GM23338 (cell line): ENCODE measurements at regions not wholly inside any gene's neighbourhood (a gene's known extent, or its start where the extent isn't known, plus 50 kb on each side); places are given as distances from the start of the nearest gene placed in this dataset.

Experiments used
- ATAC-seq: fragments of 200-7000 bp; cut with Tn5 transposase; 3 replicates; pipeline ENCODE4 v1.9.1; 2020
- DNase-seq: peaks from one replicate; pipeline ENCODE4 v3.0.0-alpha.2; 2015; ENCODE audit warnings: low spot score
- H2AFZ ChIP-seq: fragments of 200-600 bp; sonication (generic); 2 replicates; pipeline ENCODE4 v1.8.0; 2016; ENCODE audit warnings: antibody characterized with exemption, mild to moderate bottlenecking, moderate library complexity
- H3F3A ChIP-seq: fragments of 200-600 bp; sonication (generic); replicated peaks from 2 replicates; pipeline ENCODE4 v1.8.0; 2017; ENCODE audit warnings: antibody characterized with exemption, mixed run types, low read depth
- H3K27ac ChIP-seq: fragments of 200-600 bp; sonication (generic); 2 replicates; pipeline ENCODE4 v1.6.1; 2016; ENCODE audit warnings: low read depth
- H3K27me3 ChIP-seq: fragments of 200-600 bp; sonication (generic); 2 replicates; pipeline ENCODE4 v1.8.0; 2016; ENCODE audit warnings: mild to moderate bottlenecking, mixed run types, moderate library complexity; ENCODE audit not compliant: insufficient read depth
- H3K36me3 ChIP-seq: fragments of 200-600 bp; sonication (generic); 2 replicates; pipeline ENCODE4 v1.8.0; 2016; ENCODE audit warnings: mild to moderate bottlenecking; ENCODE audit not compliant: insufficient read depth
- H3K4me1 ChIP-seq: fragments of 200-600 bp; sonication (generic); 2 replicates; pipeline ENCODE4 v1.8.0; 2016; ENCODE audit warnings: mild to moderate bottlenecking, moderate library complexity; ENCODE audit not compliant: insufficient read depth
- H3K4me2 ChIP-seq: fragments of 200-600 bp; sonication (generic); 2 replicates; pipeline ENCODE4 v1.7.1; 2017; ENCODE audit warnings: mixed run types
- H3K4me3 ChIP-seq: fragments of 200-600 bp; sonication (generic); 2 replicates; pipeline ENCODE4 v1.6.1; 2016; ENCODE audit warnings: mixed run types
- H3K79me2 ChIP-seq: fragments of 200-600 bp; sonication (generic); replicated peaks from 2 replicates; pipeline ENCODE4 v1.8.0; 2017; ENCODE audit warnings: mild to moderate bottlenecking; ENCODE audit not compliant: insufficient read depth
- H3K9me2 ChIP-seq: fragments of 200-600 bp; sonication (generic); 2 replicates; pipeline ENCODE4 v1.8.0; 2017; ENCODE audit not compliant: insufficient read depth
- H4K20me1 ChIP-seq: fragments of 200-600 bp; sonication (generic); replicated peaks from 2 replicates; pipeline ENCODE4 v1.8.0; 2017; ENCODE audit warnings: mild to moderate bottlenecking; ENCODE audit not compliant: insufficient read depth
- H3K27ac Mint-ChIP-seq: 2 replicates; pipeline ENCODE4 v1.8.0; 2020; ENCODE audit warnings: inconsistent platforms, mild to moderate bottlenecking, moderate library complexity, mixed read lengths
- H3K27me3 Mint-ChIP-seq: 3 replicates; pipeline ENCODE4 v1.8.0; 2022; ENCODE audit warnings: low read depth, mild to moderate bottlenecking, moderate library complexity, mixed read lengths, inconsistent platforms; ENCODE audit not compliant: insufficient read depth, poor library complexity
- H3K36me3 Mint-ChIP-seq: 3 replicates; pipeline ENCODE4 v1.8.0; 2021; ENCODE audit warnings: low read depth, mild to moderate bottlenecking, inconsistent platforms, moderate library complexity, mixed read lengths
- H3K4me1 Mint-ChIP-seq: 3 replicates; pipeline ENCODE4 v1.8.0; 2020; ENCODE audit warnings: mild to moderate bottlenecking, inconsistent platforms, mixed read lengths
- H3K4me3 Mint-ChIP-seq: 3 replicates; pipeline ENCODE4 v1.8.0; 2021; ENCODE audit warnings: moderate library complexity, mild to moderate bottlenecking, inconsistent platforms, mixed read lengths
- H3K9me3 Mint-ChIP-seq: 3 replicates; pipeline ENCODE4 v1.8.0; 2020; ENCODE audit warnings: moderate library complexity, mild to moderate bottlenecking, inconsistent platforms, mixed read lengths
- CREB1 ChIP-seq: fragments of 250-450 bp; sonication (Bioruptor Pico); IDR thresholded peaks from 2 replicates; pipeline ENCODE4 v1.5.0; 2020; ENCODE audit warnings: low read depth, mild to moderate bottlenecking, moderate library complexity
- ETS1 ChIP-seq: IDR thresholded peaks from 2 replicates; pipeline ENCODE4 v1.6.1; 2016; ENCODE audit warnings: antibody characterized with exemption
- EZH2 ChIP-seq: fragments of 200-600 bp; sonication (generic); IDR thresholded peaks from one replicate; pipeline ENCODE4 v1.8.0; 2017; ENCODE audit warnings: antibody characterized with exemption, mild to moderate bottlenecking, low read depth; ENCODE audit not compliant: unreplicated experiment
- EZH2phosphoT487 ChIP-seq: fragments of 200-600 bp; sonication (generic); IDR thresholded peaks from one replicate; pipeline ENCODE4 v1.8.1; 2018; ENCODE audit warnings: antibody characterized with exemption; ENCODE audit not compliant: unreplicated experiment
- NANOG ChIP-seq: IDR thresholded peaks from 2 replicates; pipeline ENCODE4 v1.6.1; 2016; ENCODE audit warnings: antibody characterized with exemption, borderline replicate concordance
- REST ChIP-seq: IDR thresholded peaks from one replicate; pipeline ENCODE4 v1.6.1; 2018; ENCODE audit warnings: antibody characterized with exemption; ENCODE audit not compliant: unreplicated experiment
- STAT1 ChIP-seq: IDR thresholded peaks from one replicate; pipeline ENCODE4 v1.6.1; 2016; ENCODE audit warnings: antibody characterized with exemption; ENCODE audit not compliant: unreplicated experiment

GRCh38 chrX:121238093-121238492 is 190.7 kb downstream of the GLUD2 start:
- H3K4me1 ChIP-seq = no peaks in the 10 kb centered on the region
- H3K9me2 ChIP-seq = no peaks in the 10 kb centered on the region
- H3K4me1 Mint-ChIP-seq = no peaks in the 10 kb centered on the region
- H3K27ac Mint-ChIP-seq = no peak overlapping the region
- H3K4me2 ChIP-seq = no peak overlapping the region
- no peak overlapping the region for H3K4me3 Mint-ChIP-seq
- no peaks in the 10 kb centered on the region for H3K27me3 ChIP-seq
- no peaks in the 10 kb centered on the region for H4K20me1 ChIP-seq
- H3K4me3 ChIP-seq = no peak overlapping the region
- H3K27me3 Mint-ChIP-seq = no peaks in the 10 kb centered on the region
- H2AFZ ChIP-seq = no peak overlapping the region
- no peaks in the 10 kb centered on the region for H3K9me3 Mint-ChIP-seq
- no peaks in the 10 kb centered on the region for H3K36me3 Mint-ChIP-seq
- DNase-seq (no peak), ATAC-seq (no peak)
- no peaks in the 10 kb centered on the region for H3K36me3 ChIP-seq
- no peaks in the 10 kb centered on the region for H3K79me2 ChIP-seq
- H3F3A ChIP-seq = no peaks in the 10 kb centered on the region
- no peak overlapping the region for H3K27ac ChIP-seq
- no peak for TF ChIP-seq NANOG
- TF ChIP-seq ETS1 = no peak
- no peak for TF ChIP-seq EZH2

GRCh38 chrX:121244511-121244910 is 197.1 kb downstream of the GLUD2 start:
- Mint-ChIP-seq H3K27ac (no peak overlapping the region), H3K4me3 (no peak overlapping the region), H3K9me3 (no peaks in the 10 kb centered on the region), H3K36me3 (no peaks in the 10 kb centered on the region), H3K27me3 (no peaks in the 10 kb centered on the region), H3K4me1 (no peaks in the 10 kb centered on the region)
- H3K27ac ChIP-seq = no peak overlapping the region
- H4K20me1 ChIP-seq = no peaks in the 10 kb centered on the region
- ATAC-seq (no peak), DNase-seq (no peak)
- no peaks in the 10 kb centered on the region for H3K27me3 ChIP-seq
- TF ChIP-seq REST (no peak), NANOG (no peak), EZH2phosphoT487 (no peak), CREB1 (CRISPR knock-in tag) (no peak), STAT1 (no peak)
- H3K9me2 ChIP-seq = no peaks in the 10 kb centered on the region
- no peak overlapping the region for H3K4me3 ChIP-seq
- H3F3A ChIP-seq = no peaks in the 10 kb centered on the region
- H3K36me3 ChIP-seq = no peaks in the 10 kb centered on the region
- H2AFZ ChIP-seq = no peak overlapping the region
- H3K79me2 ChIP-seq = no peaks in the 10 kb centered on the region
- H3K4me1 ChIP-seq = no peaks in the 10 kb centered on the region
- no peak overlapping the region for H3K4me2 ChIP-seq
